ENCODE measurements at regions not wholly inside any gene's neighbourhood (a gene's known extent, or its start where the extent isn't known, plus 50 kb on each side); places are given as distances from the start of the nearest gene placed in this dataset.

DNA sequence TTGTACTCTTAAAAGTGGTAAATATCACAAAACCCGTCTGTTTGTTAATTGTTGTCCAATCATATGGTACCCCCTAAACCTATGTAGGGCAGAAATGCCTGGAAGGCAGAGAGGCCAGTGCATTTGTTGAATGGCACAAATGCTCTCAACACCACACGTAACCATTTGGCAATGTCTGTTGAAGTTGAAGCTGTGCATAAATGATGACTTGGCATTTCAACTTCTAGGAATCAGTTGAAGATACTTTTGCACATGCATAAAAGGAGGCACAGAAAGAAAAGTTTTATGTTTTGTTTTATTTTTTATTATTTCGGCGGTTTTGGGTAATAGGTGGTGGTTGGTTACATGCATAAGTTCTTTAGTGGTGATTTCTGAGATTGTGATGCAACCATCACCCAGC lies 246.6 kb downstream of the TAF11L14 start:
- DNase-seq (ENCODE audit: extremely low read depth in 1 of 4, low spot score in 3 of 4) (no peak), ATAC-seq (no peak), FAIRE-seq (no peak)
- no peaks in the 10 kb centered on the region for H3K9me1 ChIP-seq (ENCODE audit: control insufficient read depth, insufficient read depth, low read length)
- H3K36me3 ChIP-seq (ENCODE audit: control insufficient read depth, insufficient read depth, low read length), result no peaks in the 10 kb centered on the region
- H3K4me3 ChIP-seq, result no peak overlapping the region
- POLR2A ChIA-PET, result no interaction called here
- no peak overlapping the region for H3K4me2 ChIP-seq (ENCODE audit: insufficient read depth, low read length)
- in situ Hi-C loops (cut with MboI), result no loop called here
- intact Hi-C loops (cut with micrococcal nuclease), result no loop called here
- CTCF ChIA-PET (ENCODE audit: low intra/inter-chr PET ratio), result no interaction called here
- H2AFZ ChIP-seq (ENCODE audit: low read depth, low read length), result no peak overlapping the region
- H3K9ac ChIP-seq (ENCODE audit: insufficient read depth in 1 of 2, low read depth in 2 of 2, low read length in 2 of 2), result no peak overlapping the region
- no peaks in the 10 kb centered on the region for H4K20me1 ChIP-seq (replicated peaks; ENCODE audit: control insufficient read depth, insufficient read depth, low read length)
- TF ChIP-seq ZNF282 (CRISPR knock-in tag; IDR thresholded peaks at IDR 0.05) (no peak), C11orf30 (IDR thresholded peaks at IDR 0.05; ENCODE audit: low read depth) (peak; percentile 51; the same call in 1 of the 2 replicates), MAFK (IDR thresholded peaks at IDR 0.05; ENCODE audit: low read length) (peak; percentile 71), MAFG (tag; conservative IDR thresholded peaks at IDR 0.05) (peak; percentile 69), RUNX1 (IDR thresholded peaks at IDR 0.05; ENCODE audit: low read depth) (no peak), ZNF316 (IDR thresholded peaks at IDR 0.05) (peak; percentile 75), MAFF (IDR thresholded peaks at IDR 0.05; ENCODE audit: low read length) (peak; percentile 72)
- TF ChIP-seq, protein P1, sequence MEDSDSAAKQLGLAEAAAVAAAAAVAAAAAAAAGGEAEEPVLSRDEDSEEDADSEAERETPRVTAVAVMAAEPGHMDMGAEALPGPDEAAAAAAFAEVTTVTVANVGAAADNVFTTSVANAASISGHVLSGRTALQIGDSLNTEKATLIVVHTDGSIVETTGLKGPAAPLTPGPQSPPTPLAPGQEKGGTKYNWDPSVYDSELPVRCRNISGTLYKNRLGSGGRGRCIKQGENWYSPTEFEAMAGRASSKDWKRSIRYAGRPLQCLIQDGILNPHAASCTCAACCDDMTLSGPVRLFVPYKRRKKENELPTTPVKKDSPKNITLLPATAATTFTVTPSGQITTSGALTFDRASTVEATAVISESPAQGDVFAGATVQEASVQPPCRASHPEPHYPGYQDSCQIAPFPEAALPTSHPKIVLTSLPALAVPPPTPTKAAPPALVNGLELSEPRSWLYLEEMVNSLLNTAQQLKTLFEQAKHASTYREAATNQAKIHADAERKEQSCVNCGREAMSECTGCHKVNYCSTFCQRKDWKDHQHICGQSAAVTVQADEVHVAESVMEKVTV (CRISPR knock-in tag; IDR thresholded peaks at IDR 0.05), result no peak
- H3K4me1 ChIP-seq (replicated peaks in 1 of 2; ENCODE audit: control insufficient read depth in 2 of 2, insufficient read depth in 2 of 2, low read length in 2 of 2), result no peaks in the 10 kb centered on the region
- no TSS peak for BruUV-seq (replicated peaks)
- H3K27me3 ChIP-seq (ENCODE audit: control insufficient read depth in 2 of 2, insufficient read depth in 2 of 2, low read length in 2 of 2), result no peaks in the 10 kb centered on the region
- no peaks in the 10 kb centered on the region for H3K79me2 ChIP-seq (ENCODE audit: control insufficient read depth, insufficient read depth, low read length)
- H3K9me3 ChIP-seq (replicated peaks; ENCODE audit: control insufficient read depth, insufficient read depth, low read depth, low read length), result peaks cover 2% of the 10 kb centered on the region; the same call in 1 of the 2 replicates
- 0% methylated on average over 4 of the region's 4 CpGs for WGBS (ENCODE audit: insufficient coverage, low coverage, missing lambda C conversion rate)
- no peak overlapping the region for H3K27ac ChIP-seq (ENCODE audit: extremely low read depth, low read depth, low read length)
